ENCODE measurements at regions not wholly inside any gene's neighbourhood (a gene's known extent, or its start where the extent isn't known, plus 50 kb on each side); places are given as distances from the start of the nearest gene placed in this dataset.
"Not testable (repeated sequence)": the region's sequence is repeated elsewhere in the genome, so short reads cannot be mapped to it uniquely, and the experiment has no call there.

- TF ChIP-seq, protein P1, sequence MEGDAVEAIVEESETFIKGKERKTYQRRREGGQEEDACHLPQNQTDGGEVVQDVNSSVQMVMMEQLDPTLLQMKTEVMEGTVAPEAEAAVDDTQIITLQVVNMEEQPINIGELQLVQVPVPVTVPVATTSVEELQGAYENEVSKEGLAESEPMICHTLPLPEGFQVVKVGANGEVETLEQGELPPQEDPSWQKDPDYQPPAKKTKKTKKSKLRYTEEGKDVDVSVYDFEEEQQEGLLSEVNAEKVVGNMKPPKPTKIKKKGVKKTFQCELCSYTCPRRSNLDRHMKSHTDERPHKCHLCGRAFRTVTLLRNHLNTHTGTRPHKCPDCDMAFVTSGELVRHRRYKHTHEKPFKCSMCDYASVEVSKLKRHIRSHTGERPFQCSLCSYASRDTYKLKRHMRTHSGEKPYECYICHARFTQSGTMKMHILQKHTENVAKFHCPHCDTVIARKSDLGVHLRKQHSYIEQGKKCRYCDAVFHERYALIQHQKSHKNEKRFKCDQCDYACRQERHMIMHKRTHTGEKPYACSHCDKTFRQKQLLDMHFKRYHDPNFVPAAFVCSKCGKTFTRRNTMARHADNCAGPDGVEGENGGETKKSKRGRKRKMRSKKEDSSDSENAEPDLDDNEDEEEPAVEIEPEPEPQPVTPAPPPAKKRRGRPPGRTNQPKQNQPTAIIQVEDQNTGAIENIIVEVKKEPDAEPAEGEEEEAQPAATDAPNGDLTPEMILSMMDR (IDR thresholded peaks at IDR 0.05; ENCODE audit: extremely low read depth, low read depth, low read length): no peak
- H3K36me3 ChIP-seq (ENCODE audit: insufficient read depth, low read length): no peaks in the 10 kb centered on the region
- H3K79me2 ChIP-seq (ENCODE audit: insufficient read depth, low read length): no peaks in the 10 kb centered on the region
- H2AFZ ChIP-seq (ENCODE audit: low read length): no peak overlapping the region
- H3K9me3 ChIP-seq (ENCODE audit: low read depth, low read length): no peaks in the 10 kb centered on the region
- H3K4me1 ChIP-seq (ENCODE audit: insufficient read depth, low read length): no peaks in the 10 kb centered on the region
- DNase-seq (ENCODE audit: insufficient read length, low spot score, missing footprints): peak; percentile 18
- H3K27me3 ChIP-seq (ENCODE audit: insufficient read depth, low read length): no peaks in the 10 kb centered on the region
- H3K27ac ChIP-seq (ENCODE audit: low read depth, low read length): no peak overlapping the region
- H3K4me3 ChIP-seq (ENCODE audit: insufficient read depth, low read length): no peak overlapping the region
- no peaks in the 10 kb centered on the region for H4K20me1 ChIP-seq (ENCODE audit: insufficient read depth, low read length)
- no peak overlapping the region for H3K4me2 ChIP-seq (ENCODE audit: insufficient read depth, low read length)
Observed at GRCh38 chr3:74134831-74135230, 479.6 kb downstream of the CNTN3 start.

- H3K4me3 ChIP-seq (ENCODE audit: insufficient read depth, low read length); H2AFZ ChIP-seq (ENCODE audit: low read length); H3K27ac ChIP-seq (ENCODE audit: low read depth, low read length); H3K4me1 ChIP-seq (ENCODE audit: insufficient read depth, low read length); DNase-seq (ENCODE audit: insufficient read length, low spot score, missing footprints); H4K20me1 ChIP-seq (ENCODE audit: insufficient read depth, low read length); H3K27me3 ChIP-seq (ENCODE audit: insufficient read depth, low read length); H3K79me2 ChIP-seq (ENCODE audit: insufficient read depth, low read length); H3K9me3 ChIP-seq (ENCODE audit: low read depth, low read length); H3K36me3 ChIP-seq (ENCODE audit: insufficient read depth, low read length); H3K4me2 ChIP-seq (ENCODE audit: insufficient read depth, low read length): not testable (repeated sequence)
Observed at GRCh38 chr3:74131546-74132328, 482.7 kb downstream of the CNTN3 start.

DNA sequence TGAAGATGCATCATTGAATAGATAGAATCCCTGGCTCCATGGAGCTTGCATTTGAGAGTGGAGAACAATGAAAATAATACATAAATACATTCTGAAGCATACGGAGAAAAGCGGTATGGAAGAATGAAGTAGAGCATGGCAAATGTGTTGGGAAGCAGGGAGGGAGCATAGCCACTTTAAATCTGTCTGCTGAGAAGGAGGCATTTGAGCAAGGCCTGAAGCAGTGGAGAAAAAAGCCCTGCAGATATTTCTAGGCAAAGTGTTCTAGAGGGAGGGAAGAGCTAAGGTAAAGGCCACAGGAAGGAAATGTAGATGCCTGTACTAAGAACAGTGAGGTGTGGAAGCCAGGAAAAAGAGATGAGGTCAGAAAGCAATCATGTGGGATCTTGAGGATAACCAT, 484.8 kb downstream of the CNTN3 start:
- Histone ChIP-seq H3K36me3 (ENCODE audit: insufficient read depth, low read length) (no peaks in the 10 kb centered on the region), H3K9me3 (ENCODE audit: low read depth, low read length) (no peaks in the 10 kb centered on the region), H3K4me3 (ENCODE audit: insufficient read depth, low read length) (no peak overlapping the region), H2AFZ (ENCODE audit: low read length) (no peak overlapping the region), H4K20me1 (ENCODE audit: insufficient read depth, low read length) (no peaks in the 10 kb centered on the region), H3K27me3 (ENCODE audit: insufficient read depth, low read length) (no peaks in the 10 kb centered on the region), H3K4me1 (ENCODE audit: insufficient read depth, low read length) (no peaks in the 10 kb centered on the region), H3K79me2 (ENCODE audit: insufficient read depth, low read length) (no peaks in the 10 kb centered on the region), H3K4me2 (ENCODE audit: insufficient read depth, low read length) (no peak overlapping the region), H3K27ac (ENCODE audit: low read depth, low read length) (no peak overlapping the region)
- DNase-seq (ENCODE audit: insufficient read length, low spot score, missing footprints): no peak
- TF ChIP-seq, protein P1 (IDR thresholded peaks at IDR 0.05; ENCODE audit: extremely low read depth, low read depth, low read length): no peak

GRCh38 chr3:74129056-74129455, 485.4 kb downstream of the CNTN3 start:
- no peak overlapping the region for H2AFZ ChIP-seq (ENCODE audit: low read length)
- H3K4me3 ChIP-seq (ENCODE audit: insufficient read depth, low read length): no peak overlapping the region

More at GRCh38 chr3:74129056-74129455, 485.4 kb downstream of the CNTN3 start:
- H3K36me3 ChIP-seq (ENCODE audit: insufficient read depth, low read length): no peaks in the 10 kb centered on the region
- H3K27ac ChIP-seq (ENCODE audit: low read depth, low read length): no peak overlapping the region
- no peaks in the 10 kb centered on the region for H4K20me1 ChIP-seq (ENCODE audit: insufficient read depth, low read length)
- TF ChIP-seq, protein P1 (IDR thresholded peaks at IDR 0.05; ENCODE audit: extremely low read depth, low read depth, low read length): no peak
- H3K4me2 ChIP-seq (ENCODE audit: insufficient read depth, low read length): no peak overlapping the region
- no peak for DNase-seq (ENCODE audit: insufficient read length, low spot score, missing footprints)
- H3K79me2 ChIP-seq (ENCODE audit: insufficient read depth, low read length): no peaks in the 10 kb centered on the region
- no peaks in the 10 kb centered on the region for H3K27me3 ChIP-seq (ENCODE audit: insufficient read depth, low read length)
- no peaks in the 10 kb centered on the region for H3K9me3 ChIP-seq (ENCODE audit: low read depth, low read length)
- H3K4me1 ChIP-seq (ENCODE audit: insufficient read depth, low read length): no peaks in the 10 kb centered on the region

Data from osteoblast (primary cell).